HAP-1 (cell line): ENCODE measurements at regions not wholly inside any gene's neighbourhood (a gene's known extent, or its start where the extent isn't known, plus 50 kb on each side); places are given as distances from the start of the nearest gene placed in this dataset.
"Not testable (repeated sequence)": the region's sequence is repeated elsewhere in the genome, so short reads cannot be mapped to it uniquely, and the experiment has no call there.

ENCODE experiments used
- DNase-seq, 2 experiments: peaks; one replicate each; pipeline ENCODE4 v3.0.0-alpha.2; 2016 to 2020; ENCODE audit warnings: low spot score in 2 of 2
- H3K27me3 ChIP-seq: fragments of 250-450 bp; sonication (Bioruptor Pico); 2 replicates; pipeline ENCODE4 v1.5.1; 2020; ENCODE audit warnings: low read depth, mild to moderate bottlenecking, moderate library complexity
- H3K36me3 ChIP-seq: fragments of 250-450 bp; sonication (Bioruptor Pico); replicated peaks from 2 replicates; pipeline ENCODE4 v1.5.1; 2020; ENCODE audit warnings: mild to moderate bottlenecking
- H3K4me1 ChIP-seq: fragments of 250-450 bp; sonication (Bioruptor Pico); 2 replicates; pipeline ENCODE4 v1.5.1; 2020; ENCODE audit warnings: mild to moderate bottlenecking
- H3K4me3 ChIP-seq: fragments of 250-450 bp; sonication (Bioruptor Pico); 2 replicates; pipeline ENCODE4 v1.5.1; 2020; ENCODE audit warnings: mild to moderate bottlenecking, moderate library complexity
- H3K9me3 ChIP-seq: fragments of 250-450 bp; sonication (Bioruptor Pico); 2 replicates; pipeline ENCODE4 v1.5.1; 2020; ENCODE audit warnings: mild to moderate bottlenecking, moderate library complexity
- in situ Hi-C: fragments of 300-500 bp; cut with MboI; formaldehyde crosslinking; loops from 3 replicates; pipeline ENCODE4 v1.14.3; 2020; ENCODE audit warnings: low sequenced_read_pairs, inconsistent platforms, mixed read lengths

DNA sequence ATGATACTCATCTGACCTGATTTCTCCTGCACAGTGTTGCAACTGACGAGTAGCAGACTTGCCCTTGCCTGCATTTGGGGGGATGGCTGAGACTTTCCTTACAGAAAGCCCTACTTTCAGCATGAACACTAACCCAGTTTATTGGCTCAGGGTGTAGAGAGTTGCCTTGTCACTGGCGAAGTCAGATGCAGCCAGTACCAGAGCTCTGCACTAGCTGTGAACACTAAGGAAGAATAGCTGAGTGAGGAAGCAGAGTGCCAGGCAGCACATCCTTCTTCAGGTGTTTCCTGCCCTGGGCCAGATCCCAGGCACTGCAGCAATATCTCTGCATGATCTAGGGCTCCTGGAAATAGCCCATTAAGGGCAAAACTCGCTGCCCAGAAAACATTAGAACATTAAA is 154.0 kb upstream of the SYNPR start:
- H3K36me3 ChIP-seq: no peaks in the 10 kb centered on the region
- H3K4me1 ChIP-seq: no peaks in the 10 kb centered on the region
- DNase-seq: no peak
- peaks cover 3% of the 10 kb centered on the region; the same call in 1 of the 2 replicates for H3K27me3 ChIP-seq
- in situ Hi-C loops: no loop called here
- H3K9me3 ChIP-seq: no peaks in the 10 kb centered on the region
- no peak overlapping the region for H3K4me3 ChIP-seq

GRCh38 chr3:63126530-63126929 is 151.6 kb upstream of the SYNPR start:
- H3K9me3 ChIP-seq: no peaks in the 10 kb centered on the region
- no peaks in the 10 kb centered on the region for H3K4me1 ChIP-seq
- no peaks in the 10 kb centered on the region for H3K36me3 ChIP-seq
- H3K27me3 ChIP-seq: no peaks in the 10 kb centered on the region
- no peak overlapping the region for H3K4me3 ChIP-seq
- DNase-seq: no peak
- in situ Hi-C loops: no loop called here

GRCh38 chr3:63128380-63128779 is 149.7 kb upstream of the SYNPR start:
- Histone ChIP-seq H3K36me3 (no peaks in the 10 kb centered on the region), H3K27me3 (no peaks in the 10 kb centered on the region), H3K4me3 (no peak overlapping the region), H3K9me3 (no peaks in the 10 kb centered on the region), H3K4me1 (no peaks in the 10 kb centered on the region)
- in situ Hi-C loops: no loop called here
- no peak for DNase-seq

DNA sequence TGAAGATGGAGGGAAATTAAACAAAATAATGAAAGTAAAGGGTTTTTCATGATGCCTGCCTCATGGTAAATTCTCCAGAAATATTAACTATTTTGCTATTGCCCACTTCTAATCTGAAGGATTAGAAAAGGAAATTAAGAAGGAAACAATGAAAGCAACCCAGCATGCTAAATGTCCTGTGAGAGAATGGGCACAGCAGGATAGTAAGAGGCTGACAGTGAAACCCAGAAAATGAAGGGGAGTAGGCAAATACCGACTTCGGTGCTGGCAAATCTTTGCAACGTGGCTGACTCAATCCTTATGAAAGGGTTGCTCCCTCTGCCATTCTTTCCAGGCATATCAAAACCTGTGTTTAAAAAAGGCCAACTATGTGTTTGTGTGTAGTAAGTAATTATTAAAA is 147.5 kb upstream of the SYNPR start:
- Histone ChIP-seq H3K4me3 (no peak overlapping the region), H3K27me3 (no peaks in the 10 kb centered on the region), H3K36me3 (no peaks in the 10 kb centered on the region), H3K4me1 (peaks cover under 1% of the 10 kb centered on the region; the same call in 1 of the 2 replicates), H3K9me3 (no peaks in the 10 kb centered on the region)
- DNase-seq: no peak
- in situ Hi-C loops: no loop called here

DNA sequence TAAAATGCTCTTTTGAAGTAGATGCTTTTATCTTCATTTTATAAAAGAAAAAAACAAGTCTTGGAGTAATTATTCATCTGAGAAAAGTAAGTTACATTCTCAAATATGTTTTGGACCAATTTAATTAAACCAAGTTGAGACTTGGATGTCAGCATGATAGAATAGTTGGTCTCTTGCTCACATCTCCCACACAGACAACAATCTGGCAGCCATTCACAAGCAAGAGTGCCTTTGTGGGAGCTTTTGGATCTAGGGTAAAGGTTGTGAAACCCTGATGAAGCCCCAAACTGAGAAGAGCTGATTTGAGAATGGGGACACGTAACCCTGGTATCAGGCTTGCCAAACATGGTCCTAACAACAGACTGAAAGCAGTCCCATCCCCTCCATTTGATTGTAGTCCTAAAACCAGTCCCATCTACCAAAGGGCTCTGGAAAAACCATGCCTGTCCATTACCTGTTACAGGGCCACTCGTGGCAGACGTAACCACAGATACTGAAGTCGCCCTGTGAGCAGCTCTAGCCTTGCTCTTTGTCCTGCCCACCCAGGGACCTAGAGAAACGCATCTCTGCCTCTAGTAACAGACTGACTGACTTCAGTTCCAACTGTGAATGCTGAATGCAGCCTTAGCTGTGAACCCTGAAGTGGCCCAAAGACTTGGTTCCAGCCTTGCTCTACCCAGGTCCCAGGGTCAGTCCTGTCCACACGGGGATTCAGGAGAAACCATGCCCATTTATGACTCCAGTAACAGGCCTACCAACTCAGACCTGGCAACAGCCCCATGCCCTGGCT is 145.5 kb upstream of the SYNPR start:
- Histone ChIP-seq H3K9me3 (no peaks in the 10 kb centered on the region), H3K4me1 (peaks cover 3% of the 10 kb centered on the region; the same call in 1 of the 2 replicates), H3K27me3 (no peaks in the 10 kb centered on the region), H3K4me3 (no peak overlapping the region), H3K36me3 (no peaks in the 10 kb centered on the region)
- no peak for DNase-seq
- in situ Hi-C loops: no loop called here

GRCh38 chr3:63135367-63135766 is 142.7 kb upstream of the SYNPR start:
- H3K4me1 ChIP-seq: peaks cover 3% of the 10 kb centered on the region; the same call in 1 of the 2 replicates
- H3K27me3 ChIP-seq: no peaks in the 10 kb centered on the region
- peak in 1 of 2 experiments; percentile 24 for DNase-seq
- H3K4me3 ChIP-seq: no peak overlapping the region
- H3K9me3 ChIP-seq: no peaks in the 10 kb centered on the region
- in situ Hi-C loops: no loop called here
- no peaks in the 10 kb centered on the region for H3K36me3 ChIP-seq

GRCh38 chr3:63136249-63136648 is 141.9 kb upstream of the SYNPR start:
- H3K27me3 ChIP-seq, H3K4me3 ChIP-seq, H3K4me1 ChIP-seq, DNase-seq, H3K36me3 ChIP-seq, in situ Hi-C loops, H3K9me3 ChIP-seq: not testable (repeated sequence)

DNA sequence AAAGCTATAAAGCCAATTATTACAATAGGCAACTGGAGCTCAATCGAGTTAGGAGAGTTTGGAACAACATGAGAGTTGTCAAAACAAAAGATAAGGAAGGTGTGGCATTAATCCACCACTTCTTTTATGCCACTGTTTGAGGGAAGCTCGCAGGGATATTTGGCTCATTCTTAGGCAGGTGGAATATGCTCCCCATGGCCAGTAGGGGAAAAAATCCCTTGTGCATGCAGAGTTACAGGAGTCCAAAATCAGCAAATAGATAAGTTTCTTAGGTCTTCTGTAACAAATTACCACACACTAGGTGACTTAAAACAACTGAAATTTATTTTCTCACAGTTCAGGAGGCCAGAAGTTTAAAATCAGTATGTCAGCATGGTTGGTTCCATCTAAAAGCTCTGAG is 135.4 kb upstream of the SYNPR start:
- no peaks in the 10 kb centered on the region for H3K27me3 ChIP-seq
- no peaks in the 10 kb centered on the region for H3K9me3 ChIP-seq
- H3K36me3 ChIP-seq: no peaks in the 10 kb centered on the region
- in situ Hi-C loops: no loop called here
- no peak overlapping the region for H3K4me3 ChIP-seq
- no peak for DNase-seq
- no peaks in the 10 kb centered on the region for H3K4me1 ChIP-seq

DNA sequence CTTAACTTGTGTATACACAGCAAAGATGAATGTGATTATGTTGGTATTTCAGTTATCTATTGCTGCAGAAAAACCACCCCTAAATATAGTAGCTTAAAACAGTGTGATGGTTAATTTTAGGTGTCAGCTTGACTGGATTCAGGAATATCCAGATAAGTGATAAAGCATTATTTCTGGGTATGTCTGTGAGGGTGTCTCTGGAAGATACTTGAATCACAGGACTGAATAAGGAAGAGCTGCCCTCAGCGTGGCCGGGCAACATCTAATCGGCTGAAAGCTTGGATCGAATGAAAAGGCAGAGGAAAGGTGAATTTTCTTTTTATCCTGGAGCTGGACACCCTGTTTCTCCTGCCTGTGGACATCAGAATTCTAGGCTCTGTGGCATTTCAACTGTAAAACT is 132.0 kb upstream of the SYNPR start:
- in situ Hi-C loops: no loop called here
- H3K27me3 ChIP-seq: no peaks in the 10 kb centered on the region
- no peaks in the 10 kb centered on the region for H3K4me1 ChIP-seq
- no peaks in the 10 kb centered on the region for H3K36me3 ChIP-seq
- H3K9me3 ChIP-seq: no peaks in the 10 kb centered on the region
- H3K4me3 ChIP-seq: no peak overlapping the region
- DNase-seq: no peak

- in situ Hi-C loops: no loop called here
- no peaks in the 10 kb centered on the region for H3K27me3 ChIP-seq
- no peak for DNase-seq
- H3K36me3 ChIP-seq: no peaks in the 10 kb centered on the region
- H3K4me1 ChIP-seq: no peaks in the 10 kb centered on the region
- H3K9me3 ChIP-seq: no peaks in the 10 kb centered on the region
- no peak overlapping the region for H3K4me3 ChIP-seq
Observed at GRCh38 chr3:63150880-63151279, 127.2 kb upstream of the SYNPR start.

GRCh38 chr3:63151897-63152296 is 126.2 kb upstream of the SYNPR start:
- Histone ChIP-seq H3K9me3 (no peaks in the 10 kb centered on the region), H3K4me3 (no peak overlapping the region), H3K27me3 (no peaks in the 10 kb centered on the region), H3K36me3 (no peaks in the 10 kb centered on the region), H3K4me1 (no peaks in the 10 kb centered on the region)
- in situ Hi-C loops: no loop called here
- no peak for DNase-seq

- Histone ChIP-seq H3K9me3 (no peaks in the 10 kb centered on the region), H3K4me3 (no peak overlapping the region), H3K4me1 (no peaks in the 10 kb centered on the region), H3K36me3 (no peaks in the 10 kb centered on the region), H3K27me3 (no peaks in the 10 kb centered on the region)
- no peak for DNase-seq
- in situ Hi-C loops: no loop called here
Observed at GRCh38 chr3:63159764-63160163, 118.3 kb upstream of the SYNPR start.

DNA sequence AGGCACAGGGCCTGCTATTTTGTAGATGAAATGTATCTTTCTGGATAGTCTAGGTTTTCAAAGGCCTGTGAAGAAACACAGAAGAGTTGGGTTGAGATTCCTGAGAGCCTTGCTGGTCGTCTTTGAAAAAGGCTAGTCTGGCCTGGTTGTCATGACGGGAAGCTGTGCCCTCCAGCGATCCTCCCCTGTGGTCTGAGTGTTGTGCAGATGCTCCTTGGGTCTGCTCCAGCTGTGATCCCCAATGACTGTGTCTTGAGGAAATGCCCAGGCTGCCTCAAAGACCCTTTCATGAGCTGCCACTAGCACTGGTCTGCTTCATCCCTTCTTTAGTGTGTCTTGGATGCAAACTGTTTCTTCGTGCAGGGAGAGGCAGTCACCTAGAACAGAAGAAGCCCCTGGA is 111.0 kb upstream of the SYNPR start:
- Histone ChIP-seq H3K9me3 (no peaks in the 10 kb centered on the region), H3K4me3 (no peak overlapping the region), H3K4me1 (no peaks in the 10 kb centered on the region), H3K27me3 (no peaks in the 10 kb centered on the region; the same call in 1 of the 2 replicates), H3K36me3 (no peaks in the 10 kb centered on the region)
- no peak for DNase-seq
- in situ Hi-C loops: no loop called here

DNA sequence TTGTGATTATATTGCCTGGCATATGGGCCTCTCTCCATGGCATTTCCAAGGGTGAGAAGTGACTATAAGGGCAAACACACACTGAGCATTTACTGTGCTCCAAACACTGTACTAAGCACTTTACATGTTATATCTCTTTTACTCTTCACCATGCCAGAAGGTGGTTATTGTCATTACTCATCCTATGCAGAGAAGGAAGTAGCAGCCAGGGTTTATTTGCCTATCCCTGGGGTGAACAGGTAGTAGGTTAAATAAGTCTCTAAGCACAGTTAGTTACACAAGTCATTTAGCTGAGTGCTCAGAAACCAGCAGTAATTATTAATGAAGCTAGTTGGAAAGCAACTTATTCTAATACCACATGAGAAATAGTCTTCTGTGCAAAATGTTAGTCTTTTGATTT is 109.9 kb upstream of the SYNPR start:
- Histone ChIP-seq H3K9me3 (no peaks in the 10 kb centered on the region), H3K4me1 (no peaks in the 10 kb centered on the region), H3K36me3 (no peaks in the 10 kb centered on the region), H3K4me3 (no peak overlapping the region), H3K27me3 (no peaks in the 10 kb centered on the region; the same call in 1 of the 2 replicates)
- in situ Hi-C loops: no loop called here
- DNase-seq: no peak
